ENCODE measurements at regions not wholly inside any gene's neighbourhood (a gene's known extent, or its start where the extent isn't known, plus 50 kb on each side); places are given as distances from the start of the nearest gene placed in this dataset.

GRCh38 chr9:34830068-34830467, 120.1 kb upstream of the CCL21 start:
- no peaks in the 10 kb centered on the region for H3K9me3 ChIP-seq (ENCODE audit: low read length)
- no peak overlapping the region for H3K27ac ChIP-seq (ENCODE audit: low read depth, low read length, poor library complexity, severe bottlenecking)
- no peak for DNase-seq (ENCODE audit: low spot score)
- CTCF ChIA-PET (ENCODE audit: unreplicated experiment): no interaction called here
- no peaks in the 10 kb centered on the region for H3K79me2 ChIP-seq (ENCODE audit: insufficient read depth, low read depth, low read length)
- no peaks in the 10 kb centered on the region for H3K9me2 ChIP-seq (ENCODE audit: insufficient read depth, low read length)
- intact Hi-C loops (cut with micrococcal nuclease; ENCODE audit: unreplicated experiment): no loop called here
- H3K4me1 ChIP-seq (ENCODE audit: insufficient read depth, low read length, poor library complexity, severe bottlenecking): no peaks in the 10 kb centered on the region
- no peaks in the 10 kb centered on the region for H3K36me3 ChIP-seq (ENCODE audit: insufficient read depth, low read length)
- POLR2A ChIA-PET: interaction anchor here (0.8 to 1.1 kb wide), 2 partner anchors 14 to 643 kb away, joined by 3 read pairs; no protein-coding TSS in a partner anchor
- H3K4me3 ChIP-seq (ENCODE audit: low read depth, low read length, poor library complexity, severe bottlenecking): no peak overlapping the region
- no peak for TF ChIP-seq CTCF (conservative IDR thresholded peaks at IDR 0.05; ENCODE audit: low read length)
- TF ChIP-seq EZH2phosphoT487 (IDR thresholded peaks at IDR 0.05; ENCODE audit: borderline replicate concordance, low read depth, low read length): no peak
- no peak overlapping the region for H3K4me2 ChIP-seq (ENCODE audit: low read length)
- H4K20me1 ChIP-seq (ENCODE audit: insufficient read depth, low read length): no peaks in the 10 kb centered on the region
- H2AFZ ChIP-seq (ENCODE audit: low read length): no peak overlapping the region
- BruUV-seq (replicated peaks): no TSS peak

GRCh38 chr9:34826999-34827538, 117.1 kb upstream of the CCL21 start:
- TF ChIP-seq CTCF (conservative IDR thresholded peaks at IDR 0.05; ENCODE audit: low read length): no peak
- TF ChIP-seq EZH2phosphoT487 (IDR thresholded peaks at IDR 0.05; ENCODE audit: borderline replicate concordance, low read depth, low read length): no peak
- H2AFZ ChIP-seq (ENCODE audit: low read length): no peak overlapping the region
- H3K9me2 ChIP-seq (ENCODE audit: insufficient read depth, low read length): no peaks in the 10 kb centered on the region
- H3K27ac ChIP-seq (ENCODE audit: low read depth, low read length, poor library complexity, severe bottlenecking): no peak overlapping the region
- H3K4me3 ChIP-seq (ENCODE audit: low read depth, low read length, poor library complexity, severe bottlenecking): no peak overlapping the region
- no peak overlapping the region for H3K4me2 ChIP-seq (ENCODE audit: low read length)
- ChIA-PET POLR2A (no interaction called here), CTCF (ENCODE audit: unreplicated experiment) (no interaction called here)
- DNase-seq (ENCODE audit: low spot score): no peak
- no TSS peak for BruUV-seq (replicated peaks)
- H4K20me1 ChIP-seq (ENCODE audit: insufficient read depth, low read length): no peaks in the 10 kb centered on the region
- no peaks in the 10 kb centered on the region for H3K9me3 ChIP-seq (ENCODE audit: low read length)
- no peaks in the 10 kb centered on the region for H3K4me1 ChIP-seq (ENCODE audit: insufficient read depth, low read length, poor library complexity, severe bottlenecking)
- H3K79me2 ChIP-seq (ENCODE audit: insufficient read depth, low read depth, low read length): no peaks in the 10 kb centered on the region
- intact Hi-C loops (cut with micrococcal nuclease; ENCODE audit: unreplicated experiment): no loop called here
- no peaks in the 10 kb centered on the region for H3K36me3 ChIP-seq (ENCODE audit: insufficient read depth, low read length)

GRCh38 chr9:34825775-34826174, 115.8 kb upstream of the CCL21 start:
- ChIA-PET POLR2A (no interaction called here), CTCF (ENCODE audit: unreplicated experiment) (no interaction called here)
- Histone ChIP-seq H3K4me1 (ENCODE audit: insufficient read depth, low read length, poor library complexity, severe bottlenecking) (no peaks in the 10 kb centered on the region), H2AFZ (ENCODE audit: low read length) (no peak overlapping the region), H3K9me2 (ENCODE audit: insufficient read depth, low read length) (no peaks in the 10 kb centered on the region), H3K79me2 (ENCODE audit: insufficient read depth, low read depth, low read length) (no peaks in the 10 kb centered on the region), H3K4me2 (ENCODE audit: low read length) (no peak overlapping the region), H3K4me3 (ENCODE audit: low read depth, low read length, poor library complexity, severe bottlenecking) (no peak overlapping the region), H3K27ac (ENCODE audit: low read depth, low read length, poor library complexity, severe bottlenecking) (no peak overlapping the region), H3K36me3 (ENCODE audit: insufficient read depth, low read length) (no peaks in the 10 kb centered on the region), H3K9me3 (ENCODE audit: low read length) (no peaks in the 10 kb centered on the region), H4K20me1 (ENCODE audit: insufficient read depth, low read length) (no peaks in the 10 kb centered on the region)
- DNase-seq (ENCODE audit: low spot score): no peak
- TF ChIP-seq CTCF (conservative IDR thresholded peaks at IDR 0.05; ENCODE audit: low read length) (no peak), EZH2phosphoT487 (IDR thresholded peaks at IDR 0.05; ENCODE audit: borderline replicate concordance, low read depth, low read length) (no peak)
- intact Hi-C loops (cut with micrococcal nuclease; ENCODE audit: unreplicated experiment): no loop called here
- BruUV-seq (replicated peaks): no TSS peak

Measured in OCI-LY7 (cell line).